Testis (tissue), 2 donors: ENCODE measurements at regions not wholly inside any gene's neighbourhood (a gene's known extent, or its start where the extent isn't known, plus 50 kb on each side); places are given as distances from the start of the nearest gene placed in this dataset.

Experiments
- DNase-seq: peaks from one replicate; pipeline ENCODE4 v3.0.0-alpha.2; 2019
- H3K27ac ChIP-seq, 2 donors: fragments of 200-600 bp; sonication (generic); one replicate each; pipeline ENCODE4 v1.5.1; 2019
- H3K27me3 ChIP-seq: fragments of 200-600 bp; sonication (generic); one replicate; pipeline ENCODE4 v1.5.1; 2019
- H3K36me3 ChIP-seq: fragments of 200-600 bp; sonication (generic); one replicate; pipeline ENCODE4 v1.5.1; 2017; ENCODE audit warnings: low read depth; ENCODE audit errors: missing control alignments
- H3K4me1 ChIP-seq: fragments of 200-600 bp; sonication (generic); one replicate; pipeline ENCODE4 v1.5.1; 2019
- H3K4me3 ChIP-seq, 2 donors: fragments of 200-600 bp; sonication (generic); one replicate each; pipeline ENCODE4 v1.5.1; 2017 to 2019
- H3K9me3 ChIP-seq: fragments of 200-600 bp; sonication (generic); one replicate; pipeline ENCODE4 v1.5.1; 2017
- POLR2A ChIP-seq: fragments of 450-650 bp; IDR thresholded peaks from one replicate; pipeline ENCODE4 v1.6.1; 2017; ENCODE audit warnings: antibody characterized with exemption, mild to moderate bottlenecking, moderate library complexity
- WGBS, 2 donors: methylation state at CpG; one replicate each; pipeline ENCODE4 v1.1.5; 2018; 5-methylcytosine and 5-hydroxymethylcytosine counted together
- intact Hi-C: fragments of 100-400 bp; cut with DNase I; formaldehyde crosslinking; loops from one replicate; pipeline ENCODE4 v1.15.1; 2023; ENCODE audit warnings: low total_unique reads
- TF ChIP-seq, protein P1 (sequence below), 3 experiments: fragments of 450-650 bp in 2 of 3; fragments of 200-600 bp in 1 of 3; sonication (generic) in 1 of 3; IDR thresholded peaks; one replicate each; pipeline ENCODE4 v1.5.1; 2016 to 2019; ENCODE audit warnings: antibody characterized with exemption in 3 of 3, mild to moderate bottlenecking in 2 of 3, moderate library complexity in 1 of 3

DNA sequence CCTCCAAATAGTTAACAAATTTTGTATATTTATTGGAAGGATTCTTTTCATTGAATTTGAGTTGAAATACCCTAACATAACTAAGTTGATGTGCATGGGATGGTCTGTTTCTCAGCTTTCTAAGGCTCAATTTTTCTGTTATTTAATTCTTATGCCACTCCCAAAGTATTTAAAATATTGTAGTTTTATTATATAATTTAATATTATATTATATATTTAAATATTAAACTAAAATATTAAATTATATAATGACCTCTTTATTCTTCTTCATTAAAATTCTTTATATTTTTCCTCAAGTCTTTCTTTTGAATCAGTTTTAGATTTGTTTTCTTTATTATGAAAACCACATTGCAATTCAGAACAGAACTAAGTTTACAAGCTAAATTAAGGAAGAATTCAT is 194.7 kb downstream of the TFAP2B start:
- intact Hi-C loops: no loop called here
- TF ChIP-seq, protein P1, sequence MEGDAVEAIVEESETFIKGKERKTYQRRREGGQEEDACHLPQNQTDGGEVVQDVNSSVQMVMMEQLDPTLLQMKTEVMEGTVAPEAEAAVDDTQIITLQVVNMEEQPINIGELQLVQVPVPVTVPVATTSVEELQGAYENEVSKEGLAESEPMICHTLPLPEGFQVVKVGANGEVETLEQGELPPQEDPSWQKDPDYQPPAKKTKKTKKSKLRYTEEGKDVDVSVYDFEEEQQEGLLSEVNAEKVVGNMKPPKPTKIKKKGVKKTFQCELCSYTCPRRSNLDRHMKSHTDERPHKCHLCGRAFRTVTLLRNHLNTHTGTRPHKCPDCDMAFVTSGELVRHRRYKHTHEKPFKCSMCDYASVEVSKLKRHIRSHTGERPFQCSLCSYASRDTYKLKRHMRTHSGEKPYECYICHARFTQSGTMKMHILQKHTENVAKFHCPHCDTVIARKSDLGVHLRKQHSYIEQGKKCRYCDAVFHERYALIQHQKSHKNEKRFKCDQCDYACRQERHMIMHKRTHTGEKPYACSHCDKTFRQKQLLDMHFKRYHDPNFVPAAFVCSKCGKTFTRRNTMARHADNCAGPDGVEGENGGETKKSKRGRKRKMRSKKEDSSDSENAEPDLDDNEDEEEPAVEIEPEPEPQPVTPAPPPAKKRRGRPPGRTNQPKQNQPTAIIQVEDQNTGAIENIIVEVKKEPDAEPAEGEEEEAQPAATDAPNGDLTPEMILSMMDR (IDR thresholded peaks at IDR 0.05): no peak
- TF ChIP-seq POLR2A: no peak
- no peaks in the 10 kb centered on the region for H3K9me3 ChIP-seq

DNA sequence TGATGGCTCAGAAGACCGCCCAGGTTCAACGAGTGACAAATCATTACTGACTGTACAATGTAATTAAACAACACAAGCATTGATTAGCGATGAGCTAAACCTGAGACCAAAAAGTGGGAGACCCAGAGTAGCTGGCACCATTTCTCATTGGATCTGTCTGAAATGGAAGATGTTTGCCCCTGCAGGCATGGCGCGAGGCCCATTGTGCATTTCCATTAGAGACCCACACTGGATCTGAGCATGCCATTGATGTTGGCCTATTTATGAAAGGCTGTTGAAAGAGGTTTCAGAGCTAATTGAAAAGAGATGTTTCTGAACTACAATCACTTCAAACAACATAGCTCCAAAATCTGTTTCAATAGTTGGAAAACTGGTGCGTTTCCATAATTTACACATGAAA is 196.7 kb downstream of the TFAP2B start:
- 92 to 95% methylated on average over 6 of the region's 6 CpGs for WGBS, 2 donors
- intact Hi-C loops: no loop called here
- no peak for DNase-seq

More for the DNA sequence above, 194.7 kb downstream of the TFAP2B start:
- H3K27me3 ChIP-seq: no peaks in the 10 kb centered on the region
- no peak for DNase-seq
- no peaks in the 10 kb centered on the region for H3K4me1 ChIP-seq
- no peak overlapping the region for H3K27ac ChIP-seq
- no peak overlapping the region for H3K4me3 ChIP-seq
- H3K36me3 ChIP-seq: no peaks in the 10 kb centered on the region

DNA sequence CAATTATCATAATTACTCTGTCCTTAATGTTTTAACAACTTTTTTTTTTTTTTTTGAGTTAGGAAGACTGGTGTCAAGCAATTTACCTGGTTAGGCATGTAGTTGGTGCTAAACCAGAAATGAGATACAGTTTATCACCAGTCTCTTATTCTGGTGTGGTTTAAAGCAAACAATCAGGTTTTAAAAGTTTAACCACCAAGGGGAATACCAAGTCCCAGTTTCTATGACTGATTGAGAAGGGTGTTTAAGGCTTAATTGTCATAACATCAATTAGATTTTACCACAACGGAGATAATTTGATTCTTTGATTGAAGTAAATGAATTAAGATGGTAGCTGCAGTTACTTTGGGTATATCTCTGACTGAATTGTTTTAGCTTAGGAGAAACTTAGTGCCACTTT is 197.8 kb downstream of the TFAP2B start:
- H3K4me3 ChIP-seq: no peak overlapping the region

More for the DNA sequence above, 196.7 kb downstream of the TFAP2B start:
- TF ChIP-seq POLR2A: no peak
- TF ChIP-seq, protein P1 (IDR thresholded peaks at IDR 0.05): no peak
- Histone ChIP-seq H3K9me3 (no peaks in the 10 kb centered on the region), H3K4me3 (no peak overlapping the region), H3K4me1 (no peaks in the 10 kb centered on the region), H3K27ac (no peak overlapping the region), H3K36me3 (no peaks in the 10 kb centered on the region), H3K27me3 (no peaks in the 10 kb centered on the region)

DNA sequence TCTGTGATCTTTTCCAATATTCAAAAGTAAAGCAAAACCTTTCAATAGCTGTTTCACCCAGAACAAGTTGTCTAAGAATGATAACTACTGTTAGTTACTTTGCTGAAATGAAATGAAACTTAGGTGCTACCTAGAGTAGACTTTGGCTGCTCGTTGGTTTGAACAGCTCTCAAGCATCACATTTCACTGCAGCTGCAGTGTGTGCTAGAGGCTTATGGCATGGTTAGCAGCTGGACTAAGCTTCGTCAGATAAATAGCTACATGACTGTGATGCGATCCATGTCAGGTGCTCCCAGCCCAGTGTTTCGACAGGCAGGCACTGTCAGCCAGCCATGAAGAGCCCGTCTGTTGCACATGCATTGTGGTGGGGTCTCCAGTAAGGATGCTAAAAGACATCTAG is 201.1 kb downstream of the TFAP2B start:
- Histone ChIP-seq H3K27ac (no peak overlapping the region), H3K4me1 (no peaks in the 10 kb centered on the region), H3K4me3 (no peak overlapping the region), H3K9me3 (no peaks in the 10 kb centered on the region), H3K27me3 (no peaks in the 10 kb centered on the region), H3K36me3 (no peaks in the 10 kb centered on the region)
- WGBS, 2 donors: 65 to 74% methylated on average over 5 of the region's 5 CpGs
- no peak for DNase-seq
- TF ChIP-seq, protein P1 (IDR thresholded peaks at IDR 0.05): no peak
- TF ChIP-seq POLR2A: no peak
- intact Hi-C loops: no loop called here

More for the DNA sequence above, 197.8 kb downstream of the TFAP2B start:
- Histone ChIP-seq H3K36me3 (no peaks in the 10 kb centered on the region), H3K4me1 (no peaks in the 10 kb centered on the region), H3K9me3 (no peaks in the 10 kb centered on the region), H3K27ac (no peak overlapping the region), H3K27me3 (no peaks in the 10 kb centered on the region)
- intact Hi-C loops: no loop called here
- WGBS, 2 donors: 78 to 90% methylated on average over 1 of the region's 1 CpG
- TF ChIP-seq, protein P1 (IDR thresholded peaks at IDR 0.05): no peak
- TF ChIP-seq POLR2A: no peak
- no peak for DNase-seq

DNA sequence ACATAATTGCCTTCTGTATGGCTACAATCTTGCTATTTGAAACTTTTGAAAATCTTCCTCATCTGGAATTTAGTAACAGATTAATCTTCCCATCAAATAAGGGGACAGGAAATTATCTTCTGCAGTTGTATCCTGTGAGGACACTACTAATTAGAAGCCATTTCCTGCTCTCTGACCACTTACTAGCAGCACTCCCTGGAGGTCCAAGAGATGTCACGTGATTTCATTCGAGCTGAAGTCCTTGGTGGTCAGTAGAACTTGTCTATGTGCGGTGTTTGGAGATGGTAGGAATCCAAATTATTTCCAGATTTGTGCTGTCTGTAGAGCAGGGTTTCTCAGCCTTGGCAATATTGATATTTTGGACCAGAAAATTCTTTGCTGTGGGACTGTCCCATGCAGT is 202.5 kb downstream of the TFAP2B start:
- Histone ChIP-seq H3K27ac (no peak overlapping the region), H3K4me1 (no peaks in the 10 kb centered on the region), H3K27me3 (no peaks in the 10 kb centered on the region), H3K36me3 (no peaks in the 10 kb centered on the region), H3K9me3 (no peaks in the 10 kb centered on the region), H3K4me3 (no peak overlapping the region)
- WGBS, 2 donors: 69 to 81% methylated on average over 3 of the region's 3 CpGs
- DNase-seq: no peak
- TF ChIP-seq POLR2A: no peak
- TF ChIP-seq, protein P1 (IDR thresholded peaks at IDR 0.05): no peak
- intact Hi-C loops: no loop called here
